ENCODE measurements at regions not wholly inside any gene's neighbourhood (a gene's known extent, or its start where the extent isn't known, plus 50 kb on each side); places are given as distances from the start of the nearest gene placed in this dataset.

GRCh38 chr4:132991111-132991510 is 158.0 kb upstream of the PCDH10 start:
- no peak overlapping the region for H3K4me2 ChIP-seq (ENCODE audit: low read length)
- H3K27me3 ChIP-seq (ENCODE audit: control insufficient read depth, insufficient read depth, low read length) = no peaks in the 10 kb centered on the region
- no peaks in the 10 kb centered on the region for H3K36me3 ChIP-seq (ENCODE audit: control insufficient read depth, insufficient read depth, low read length)
- H3K79me2 ChIP-seq = no peaks in the 10 kb centered on the region
- no peaks in the 10 kb centered on the region for H3K4me1 ChIP-seq
- no peak overlapping the region for H3K9ac ChIP-seq
- TF ChIP-seq, protein P1, sequence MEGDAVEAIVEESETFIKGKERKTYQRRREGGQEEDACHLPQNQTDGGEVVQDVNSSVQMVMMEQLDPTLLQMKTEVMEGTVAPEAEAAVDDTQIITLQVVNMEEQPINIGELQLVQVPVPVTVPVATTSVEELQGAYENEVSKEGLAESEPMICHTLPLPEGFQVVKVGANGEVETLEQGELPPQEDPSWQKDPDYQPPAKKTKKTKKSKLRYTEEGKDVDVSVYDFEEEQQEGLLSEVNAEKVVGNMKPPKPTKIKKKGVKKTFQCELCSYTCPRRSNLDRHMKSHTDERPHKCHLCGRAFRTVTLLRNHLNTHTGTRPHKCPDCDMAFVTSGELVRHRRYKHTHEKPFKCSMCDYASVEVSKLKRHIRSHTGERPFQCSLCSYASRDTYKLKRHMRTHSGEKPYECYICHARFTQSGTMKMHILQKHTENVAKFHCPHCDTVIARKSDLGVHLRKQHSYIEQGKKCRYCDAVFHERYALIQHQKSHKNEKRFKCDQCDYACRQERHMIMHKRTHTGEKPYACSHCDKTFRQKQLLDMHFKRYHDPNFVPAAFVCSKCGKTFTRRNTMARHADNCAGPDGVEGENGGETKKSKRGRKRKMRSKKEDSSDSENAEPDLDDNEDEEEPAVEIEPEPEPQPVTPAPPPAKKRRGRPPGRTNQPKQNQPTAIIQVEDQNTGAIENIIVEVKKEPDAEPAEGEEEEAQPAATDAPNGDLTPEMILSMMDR (IDR thresholded peaks at IDR 0.05) = no peak
- H3K27ac ChIP-seq = no peak overlapping the region
- no peak overlapping the region for H3K4me3 ChIP-seq (ENCODE audit: low read depth, low read length)
- H2AFZ ChIP-seq = no peak overlapping the region
- H3K9me3 ChIP-seq (ENCODE audit: control insufficient read depth, low read length) = no peaks in the 10 kb centered on the region

DNA sequence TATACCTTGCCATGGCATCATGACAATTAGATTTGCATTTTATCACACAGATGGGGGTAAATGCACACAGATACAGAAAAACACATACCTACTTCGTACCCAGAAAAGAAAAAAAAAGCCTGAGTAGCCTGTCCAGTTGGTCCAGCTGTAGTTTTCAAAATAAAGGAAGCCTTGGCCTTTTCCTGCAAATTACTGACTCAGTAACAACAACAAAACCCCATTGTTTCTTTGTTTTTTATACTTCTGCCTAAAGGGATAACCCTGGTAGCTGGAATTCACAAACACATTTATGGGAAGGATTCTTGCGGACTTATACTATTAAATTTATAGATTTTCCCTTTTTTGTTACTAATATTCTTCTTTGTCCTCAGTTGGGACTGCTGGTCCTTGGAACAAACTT is 156.4 kb upstream of the PCDH10 start:
- TF ChIP-seq, protein P1 (IDR thresholded peaks at IDR 0.05) = no peak
- no peak overlapping the region for H3K27ac ChIP-seq
- H3K9me3 ChIP-seq (ENCODE audit: control insufficient read depth, low read length) = no peaks in the 10 kb centered on the region
- H3K79me2 ChIP-seq = no peaks in the 10 kb centered on the region
- no peak overlapping the region for H3K9ac ChIP-seq
- no peak overlapping the region for H2AFZ ChIP-seq
- H3K4me1 ChIP-seq = no peaks in the 10 kb centered on the region
- no peak overlapping the region for H3K4me2 ChIP-seq (ENCODE audit: low read length)
- H3K27me3 ChIP-seq (ENCODE audit: control insufficient read depth, insufficient read depth, low read length) = no peaks in the 10 kb centered on the region
- no peak overlapping the region for H3K4me3 ChIP-seq (ENCODE audit: low read depth, low read length)
- no peaks in the 10 kb centered on the region for H3K36me3 ChIP-seq (ENCODE audit: control insufficient read depth, insufficient read depth, low read length)

GRCh38 chr4:132998585-132999230 is 150.4 kb upstream of the PCDH10 start:
- Histone ChIP-seq H3K36me3 (ENCODE audit: control insufficient read depth, insufficient read depth, low read length) (no peaks in the 10 kb centered on the region), H3K4me2 (ENCODE audit: low read length) (no peak overlapping the region), H3K27me3 (ENCODE audit: control insufficient read depth, insufficient read depth, low read length) (no peaks in the 10 kb centered on the region), H3K79me2 (no peaks in the 10 kb centered on the region), H3K9me3 (ENCODE audit: control insufficient read depth, low read length) (no peaks in the 10 kb centered on the region), H3K9ac (no peak overlapping the region), H2AFZ (no peak overlapping the region), H3K4me1 (no peaks in the 10 kb centered on the region), H3K27ac (no peak overlapping the region), H3K4me3 (ENCODE audit: low read depth, low read length) (no peak overlapping the region)
- TF ChIP-seq, protein P1 (IDR thresholded peaks at IDR 0.05) = no peak

DNA sequence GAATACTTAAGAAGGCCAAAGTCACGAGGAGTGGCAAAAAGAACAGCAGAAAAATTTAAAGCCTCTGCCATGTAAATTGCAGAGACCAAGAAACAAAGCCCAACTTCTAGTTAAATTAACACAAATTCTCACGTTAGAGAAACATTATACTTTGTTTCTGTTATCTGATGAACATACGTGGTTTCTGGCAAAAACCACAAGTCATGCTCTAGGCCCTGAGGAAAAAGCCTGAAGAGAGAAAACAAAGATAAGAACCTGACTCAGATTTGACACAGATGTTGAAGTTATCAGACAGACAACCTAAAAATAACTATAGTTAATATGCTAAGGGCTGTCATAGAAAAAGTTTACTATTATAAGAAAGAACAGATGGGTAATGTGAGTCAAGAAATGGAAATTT is 149.1 kb upstream of the PCDH10 start:
- H3K79me2 ChIP-seq = no peaks in the 10 kb centered on the region
- no peak overlapping the region for H3K9ac ChIP-seq
- no peak overlapping the region for H2AFZ ChIP-seq

More for the DNA sequence above, 149.1 kb upstream of the PCDH10 start:
- Histone ChIP-seq H3K4me3 (ENCODE audit: low read depth, low read length) (peak overlapping the region; percentile 7), H3K4me2 (ENCODE audit: low read length) (peak overlapping the region; percentile 18), H3K27me3 (ENCODE audit: control insufficient read depth, insufficient read depth, low read length) (no peaks in the 10 kb centered on the region), H3K9me3 (ENCODE audit: control insufficient read depth, low read length) (no peaks in the 10 kb centered on the region), H3K36me3 (ENCODE audit: control insufficient read depth, insufficient read depth, low read length) (no peaks in the 10 kb centered on the region), H3K4me1 (no peaks in the 10 kb centered on the region), H3K27ac (no peak overlapping the region)
- TF ChIP-seq, protein P1 (IDR thresholded peaks at IDR 0.05) = no peak
